ENCODE measurements at regions not wholly inside any gene's neighbourhood (a gene's known extent, or its start where the extent isn't known, plus 50 kb on each side); places are given as distances from the start of the nearest gene placed in this dataset.
"Not testable (repeated sequence)": the region's sequence is repeated elsewhere in the genome, so short reads cannot be mapped to it uniquely, and the experiment has no call there.

- Histone ChIP-seq H3K36me3 (replicated peaks) (no peaks in the 10 kb centered on the region), H3K27me3 (ENCODE audit: low read depth) (no peaks in the 10 kb centered on the region), H3K4me1 (no peaks in the 10 kb centered on the region), H3K9me3 (no peaks in the 10 kb centered on the region), H3K4me3 (no peak overlapping the region)
- in situ Hi-C loops (cut with MboI; ENCODE audit: low sequenced_read_pairs), result no loop called here
- no peak for DNase-seq (ENCODE audit: low spot score in 2 of 2)
Measured at GRCh38 chr1:102365071-102365470, 368.3 kb upstream of the OLFM3 start.

- no peaks in the 10 kb centered on the region for H3K36me3 ChIP-seq (replicated peaks)
- no peak for DNase-seq (ENCODE audit: low spot score in 2 of 2)
- H3K27me3 ChIP-seq (ENCODE audit: low read depth), result no peaks in the 10 kb centered on the region; the same call in 1 of the 2 replicates
- no peaks in the 10 kb centered on the region; the same call in 1 of the 2 replicates for H3K4me1 ChIP-seq
- H3K4me3 ChIP-seq, result no peak overlapping the region
- no peaks in the 10 kb centered on the region for H3K9me3 ChIP-seq
- in situ Hi-C loops (cut with MboI; ENCODE audit: low sequenced_read_pairs), result no loop called here
Measured at GRCh38 chr1:102336602-102337001, 339.9 kb upstream of the OLFM3 start.

- H3K36me3 ChIP-seq (replicated peaks), result no peaks in the 10 kb centered on the region
- in situ Hi-C loops (cut with MboI; ENCODE audit: low sequenced_read_pairs), result no loop called here
Measured at GRCh38 chr1:102318104-102318806, 321.5 kb upstream of the OLFM3 start.

GRCh38 chr1:102315096-102315495, 318.4 kb upstream of the OLFM3 start:
- no peak for DNase-seq (ENCODE audit: low spot score in 2 of 2)
- in situ Hi-C loops (cut with MboI; ENCODE audit: low sequenced_read_pairs), result no loop called here
- no peaks in the 10 kb centered on the region for H3K36me3 ChIP-seq (replicated peaks)
- H3K9me3 ChIP-seq, result no peaks in the 10 kb centered on the region
- H3K27me3 ChIP-seq (ENCODE audit: low read depth), result no peaks in the 10 kb centered on the region
- no peaks in the 10 kb centered on the region for H3K4me1 ChIP-seq
- no peak overlapping the region for H3K4me3 ChIP-seq

More at GRCh38 chr1:102318104-102318806, 321.5 kb upstream of the OLFM3 start:
- Histone ChIP-seq H3K4me3 (no peak overlapping the region), H3K27me3 (ENCODE audit: low read depth) (no peaks in the 10 kb centered on the region), H3K4me1 (no peaks in the 10 kb centered on the region), H3K9me3 (no peaks in the 10 kb centered on the region)
- DNase-seq (ENCODE audit: low spot score in 2 of 2), result no peak

- no peaks in the 10 kb centered on the region for H3K9me3 ChIP-seq
- no peaks in the 10 kb centered on the region for H3K36me3 ChIP-seq (replicated peaks)
- no peaks in the 10 kb centered on the region for H3K27me3 ChIP-seq (ENCODE audit: low read depth)
- no peak for DNase-seq (ENCODE audit: low spot score in 2 of 2)
- no peak overlapping the region for H3K4me3 ChIP-seq
- in situ Hi-C loops (cut with MboI; ENCODE audit: low sequenced_read_pairs), result no loop called here
- no peaks in the 10 kb centered on the region for H3K4me1 ChIP-seq
Measured at GRCh38 chr1:102296116-102296515, 299.4 kb upstream of the OLFM3 start.

- Histone ChIP-seq H3K4me3 (no peak overlapping the region), H3K27me3 (ENCODE audit: low read depth) (no peaks in the 10 kb centered on the region), H3K36me3 (replicated peaks) (no peaks in the 10 kb centered on the region), H3K9me3 (no peaks in the 10 kb centered on the region), H3K4me1 (no peaks in the 10 kb centered on the region)
- DNase-seq (ENCODE audit: low spot score in 2 of 2), result no peak
- in situ Hi-C loops (cut with MboI; ENCODE audit: low sequenced_read_pairs), result no loop called here
Measured at GRCh38 chr1:102282955-102283354, 286.2 kb upstream of the OLFM3 start.

GRCh38 chr1:102262994-102263393, 266.3 kb upstream of the OLFM3 start:
- no peaks in the 10 kb centered on the region for H3K9me3 ChIP-seq
- H3K27me3 ChIP-seq (ENCODE audit: low read depth), result no peaks in the 10 kb centered on the region
- in situ Hi-C loops (cut with MboI; ENCODE audit: low sequenced_read_pairs), result no loop called here
- no peaks in the 10 kb centered on the region for H3K4me1 ChIP-seq
- DNase-seq (ENCODE audit: low spot score in 2 of 2), result no peak
- no peaks in the 10 kb centered on the region for H3K36me3 ChIP-seq (replicated peaks)
- no peak overlapping the region for H3K4me3 ChIP-seq

GRCh38 chr1:102252731-102253505, 256.2 kb upstream of the OLFM3 start:
- Histone ChIP-seq H3K4me1 (no peaks in the 10 kb centered on the region; the same call in 1 of the 2 replicates), H3K27me3 (ENCODE audit: low read depth) (no peaks in the 10 kb centered on the region), H3K36me3 (replicated peaks) (no peaks in the 10 kb centered on the region), H3K4me3 (no peak overlapping the region), H3K9me3 (no peaks in the 10 kb centered on the region)
- no peak for DNase-seq (ENCODE audit: low spot score in 2 of 2)
- in situ Hi-C loops (cut with MboI; ENCODE audit: low sequenced_read_pairs), result no loop called here

GRCh38 chr1:102241431-102242338, 245.0 kb upstream of the OLFM3 start:
- H3K36me3 ChIP-seq (replicated peaks), result no peaks in the 10 kb centered on the region
- H3K27me3 ChIP-seq (ENCODE audit: low read depth), result no peaks in the 10 kb centered on the region
- in situ Hi-C loops (cut with MboI; ENCODE audit: low sequenced_read_pairs), result no loop called here
- no peaks in the 10 kb centered on the region for H3K4me1 ChIP-seq
- no peaks in the 10 kb centered on the region for H3K9me3 ChIP-seq
- no peak overlapping the region for H3K4me3 ChIP-seq
- DNase-seq (ENCODE audit: low spot score in 2 of 2), result no peak

- in situ Hi-C loops (cut with MboI; ENCODE audit: low sequenced_read_pairs), result no loop called here
- no peak overlapping the region for H3K4me3 ChIP-seq
- no peaks in the 10 kb centered on the region for H3K36me3 ChIP-seq (replicated peaks)
- H3K27me3 ChIP-seq (ENCODE audit: low read depth), result no peaks in the 10 kb centered on the region
- DNase-seq (ENCODE audit: low spot score in 2 of 2), result no peak
- no peaks in the 10 kb centered on the region for H3K9me3 ChIP-seq
- no peaks in the 10 kb centered on the region for H3K4me1 ChIP-seq
Measured at GRCh38 chr1:102239247-102239646, 242.5 kb upstream of the OLFM3 start.

GRCh38 chr1:102234753-102235359, 238.1 kb upstream of the OLFM3 start:
- no peaks in the 10 kb centered on the region for H3K36me3 ChIP-seq (replicated peaks)
- in situ Hi-C loops (cut with MboI; ENCODE audit: low sequenced_read_pairs), result no loop called here
- no peak overlapping the region for H3K4me3 ChIP-seq
- no peaks in the 10 kb centered on the region for H3K9me3 ChIP-seq
- H3K27me3 ChIP-seq (ENCODE audit: low read depth), result no peaks in the 10 kb centered on the region
- H3K4me1 ChIP-seq, result no peaks in the 10 kb centered on the region
- no peak for DNase-seq (ENCODE audit: low spot score in 2 of 2)

- H3K9me3 ChIP-seq, result no peaks in the 10 kb centered on the region
- H3K36me3 ChIP-seq (replicated peaks), result no peaks in the 10 kb centered on the region
- no peaks in the 10 kb centered on the region for H3K27me3 ChIP-seq (ENCODE audit: low read depth)
- no peak for DNase-seq (ENCODE audit: low spot score in 2 of 2)
- H3K4me1 ChIP-seq, result no peaks in the 10 kb centered on the region
- H3K4me3 ChIP-seq, result no peak overlapping the region
- in situ Hi-C loops (cut with MboI; ENCODE audit: low sequenced_read_pairs), result no loop called here
Measured at GRCh38 chr1:102219463-102219862, 222.7 kb upstream of the OLFM3 start.

- H3K4me3 ChIP-seq; H3K9me3 ChIP-seq; in situ Hi-C loops (cut with MboI; ENCODE audit: low sequenced_read_pairs); H3K27me3 ChIP-seq (ENCODE audit: low read depth); DNase-seq (ENCODE audit: low spot score in 2 of 2); H3K4me1 ChIP-seq; H3K36me3 ChIP-seq (replicated peaks): not testable (repeated sequence)
Measured at GRCh38 chr1:102210891-102211290, 214.2 kb upstream of the OLFM3 start.
